ENCODE measurements at regions not wholly inside any gene's neighbourhood (a gene's known extent, or its start where the extent isn't known, plus 50 kb on each side); places are given as distances from the start of the nearest gene placed in this dataset.
"Not testable (repeated sequence)": the region's sequence is repeated elsewhere in the genome, so short reads cannot be mapped to it uniquely, and the experiment has no call there.

GRCh38 chr13:79646880-79647279 lies 165.9 kb downstream of the NDFIP2 start:
- no peak for DNase-seq

- DNase-seq: no peak
Observed at GRCh38 chr13:79645569-79645968, 164.6 kb downstream of the NDFIP2 start.

- no peak for DNase-seq
Observed at GRCh38 chr13:79642596-79642995, 161.6 kb downstream of the NDFIP2 start.

DNA sequence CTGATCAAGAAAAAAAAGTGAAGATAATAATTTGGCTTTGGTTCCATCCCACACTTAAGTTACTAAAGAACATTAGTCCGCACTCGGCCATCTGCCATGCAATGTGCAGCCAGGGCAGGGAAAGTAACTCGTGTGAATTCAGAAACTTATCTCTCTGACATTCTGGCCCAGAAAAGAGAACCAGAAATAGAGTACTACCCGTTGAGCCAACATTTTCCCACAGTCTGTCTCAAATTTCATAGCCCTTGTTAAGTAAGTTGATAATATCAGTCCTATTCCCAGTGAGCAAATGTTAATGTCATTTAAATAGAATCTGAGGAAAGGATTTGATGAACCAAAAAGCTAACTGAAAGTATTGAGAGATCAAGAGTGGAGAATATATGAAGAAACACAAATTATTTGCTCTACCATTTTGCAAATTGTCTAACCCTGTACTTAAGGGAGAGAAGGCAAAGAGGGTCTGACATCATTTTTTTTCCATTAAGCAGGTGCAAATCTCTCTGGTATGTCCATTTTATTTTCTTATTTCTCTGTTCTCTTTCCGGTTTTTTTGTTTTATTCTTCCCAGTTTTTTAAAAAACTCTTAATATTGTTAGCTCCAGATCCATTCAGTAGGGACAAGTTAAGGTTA lies 156.3 kb downstream of the NDFIP2 start:
- no peak for DNase-seq

DNA sequence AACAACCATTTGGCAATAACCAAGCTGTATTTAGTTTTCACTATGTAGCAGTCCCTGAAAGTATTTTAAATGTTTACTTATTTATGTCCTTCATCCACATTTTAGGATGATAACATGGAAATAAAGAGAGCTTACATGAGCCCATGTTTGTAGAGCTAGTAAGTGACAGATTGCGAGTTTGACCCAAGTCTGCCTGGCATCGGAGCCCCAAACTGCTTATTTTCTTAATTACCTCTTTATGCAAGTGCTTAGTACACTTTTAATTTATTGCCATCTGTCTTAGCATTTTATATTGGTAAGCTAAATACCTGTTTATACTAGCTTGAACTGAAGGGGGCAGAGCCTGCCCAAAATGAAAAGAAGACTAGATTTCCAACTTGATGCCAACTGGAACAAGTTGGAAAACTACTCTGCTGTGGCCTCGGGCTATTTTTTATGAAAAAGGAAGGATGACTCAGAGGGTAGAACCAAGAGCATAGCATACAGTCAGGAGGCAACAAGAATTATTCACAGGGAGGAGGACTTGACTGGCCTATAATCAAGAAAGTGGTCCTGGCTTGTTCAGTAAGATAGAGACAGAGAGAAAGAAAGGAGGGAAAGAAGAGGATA lies 150.2 kb downstream of the NDFIP2 start:
- DNase-seq: no peak

- DNase-seq: no peak
Observed at GRCh38 chr13:79628463-79628862, 147.5 kb downstream of the NDFIP2 start.

DNA sequence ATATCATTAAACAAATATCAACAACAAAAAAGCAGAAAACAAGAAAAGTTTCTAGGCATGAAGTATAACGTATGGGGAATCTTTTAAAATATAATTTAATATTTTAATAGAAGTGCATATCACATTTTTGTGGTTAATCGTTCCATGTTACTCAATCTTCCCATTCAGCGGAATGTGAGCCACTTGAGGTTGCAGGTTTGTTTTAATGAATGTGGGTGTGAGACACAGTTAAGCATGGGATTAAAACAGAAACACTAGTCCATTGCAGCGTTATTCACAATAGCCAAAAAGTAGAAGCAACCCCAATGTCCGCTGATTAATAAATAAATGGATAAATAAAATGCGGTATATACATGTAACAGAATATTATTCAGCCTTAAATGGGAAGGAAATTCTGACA lies 146.0 kb downstream of the NDFIP2 start:
- DNase-seq: no peak

DNA sequence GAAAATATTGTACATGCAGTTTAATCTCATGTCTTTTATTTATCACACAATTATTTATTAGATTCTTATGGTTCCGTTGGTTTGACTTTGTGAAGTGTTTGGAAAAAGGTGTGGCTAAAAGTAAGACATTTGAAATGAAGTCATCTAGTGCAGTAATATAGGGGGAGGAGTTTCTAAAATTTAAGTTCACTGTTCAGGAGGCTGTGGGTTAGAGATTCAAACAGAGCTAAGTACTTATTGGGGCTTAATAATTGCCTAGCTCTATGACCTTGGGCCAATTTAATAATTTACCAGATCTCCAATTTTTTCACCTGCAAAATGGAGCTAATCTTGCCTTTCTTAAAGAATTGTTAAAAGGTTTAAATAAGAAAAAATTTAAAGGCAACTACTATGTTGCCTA lies 144.6 kb downstream of the NDFIP2 start:
- DNase-seq: no peak

GRCh38 chr13:79621902-79622301 lies 140.9 kb downstream of the NDFIP2 start:
- no peak for DNase-seq

- no peak for DNase-seq
Observed at GRCh38 chr13:79621449-79621848, 140.5 kb downstream of the NDFIP2 start.

- DNase-seq: no peak
Observed at GRCh38 chr13:79614250-79614918, 133.4 kb downstream of the NDFIP2 start.

GRCh38 chr13:79612604-79613003 lies 131.6 kb downstream of the NDFIP2 start:
- no peak for DNase-seq

- DNase-seq: not testable (repeated sequence)
Observed at GRCh38 chr13:79607895-79608294, 126.9 kb downstream of the NDFIP2 start.
